ENCODE measurements at regions not wholly inside any gene's neighbourhood (a gene's known extent, or its start where the extent isn't known, plus 50 kb on each side); places are given as distances from the start of the nearest gene placed in this dataset.

GRCh38 chr14:100406505-100407131, 83.5 kb downstream of the SLC25A47 start:
- TF ChIP-seq, protein P1, sequence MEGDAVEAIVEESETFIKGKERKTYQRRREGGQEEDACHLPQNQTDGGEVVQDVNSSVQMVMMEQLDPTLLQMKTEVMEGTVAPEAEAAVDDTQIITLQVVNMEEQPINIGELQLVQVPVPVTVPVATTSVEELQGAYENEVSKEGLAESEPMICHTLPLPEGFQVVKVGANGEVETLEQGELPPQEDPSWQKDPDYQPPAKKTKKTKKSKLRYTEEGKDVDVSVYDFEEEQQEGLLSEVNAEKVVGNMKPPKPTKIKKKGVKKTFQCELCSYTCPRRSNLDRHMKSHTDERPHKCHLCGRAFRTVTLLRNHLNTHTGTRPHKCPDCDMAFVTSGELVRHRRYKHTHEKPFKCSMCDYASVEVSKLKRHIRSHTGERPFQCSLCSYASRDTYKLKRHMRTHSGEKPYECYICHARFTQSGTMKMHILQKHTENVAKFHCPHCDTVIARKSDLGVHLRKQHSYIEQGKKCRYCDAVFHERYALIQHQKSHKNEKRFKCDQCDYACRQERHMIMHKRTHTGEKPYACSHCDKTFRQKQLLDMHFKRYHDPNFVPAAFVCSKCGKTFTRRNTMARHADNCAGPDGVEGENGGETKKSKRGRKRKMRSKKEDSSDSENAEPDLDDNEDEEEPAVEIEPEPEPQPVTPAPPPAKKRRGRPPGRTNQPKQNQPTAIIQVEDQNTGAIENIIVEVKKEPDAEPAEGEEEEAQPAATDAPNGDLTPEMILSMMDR (IDR thresholded peaks at IDR 0.05; ENCODE audit: low read depth, low read length) = no peak
- TF ChIP-seq EZH2phosphoT487 (IDR thresholded peaks at IDR 0.05; ENCODE audit: low read depth) = no peak

Data from OCI-LY3 (cell line).